ENCODE measurements at regions not wholly inside any gene's neighbourhood (a gene's known extent, or its start where the extent isn't known, plus 50 kb on each side); places are given as distances from the start of the nearest gene placed in this dataset.
A peak's percentile ranks its signal among the peaks of the same experiment; 100 is the strongest.

- no peak for DNase-seq (ENCODE audit: low read depth)
Observed at GRCh38 chr21:24895885-24896734, 711.2 kb downstream of the MRPL39 start.

- DNase-seq (ENCODE audit: low read depth): no peak
Observed at GRCh38 chr21:24894324-24894723, 713.0 kb downstream of the MRPL39 start.

- no peak for DNase-seq (ENCODE audit: low read depth)
Observed at GRCh38 chr21:24890021-24890420, 717.3 kb downstream of the MRPL39 start.

GRCh38 chr21:24881506-24881905 lies 725.8 kb downstream of the MRPL39 start:
- no peak for DNase-seq (ENCODE audit: low read depth)

- DNase-seq (ENCODE audit: low read depth): no peak
Observed at GRCh38 chr21:24870633-24871032, 736.6 kb downstream of the MRPL39 start.

- no peak for DNase-seq (ENCODE audit: low read depth)
Observed at GRCh38 chr21:24869862-24870261, 737.4 kb downstream of the MRPL39 start.

GRCh38 chr21:24868117-24868516 lies 739.2 kb downstream of the MRPL39 start:
- no peak for DNase-seq (ENCODE audit: low read depth)

GRCh38 chr21:24861471-24861870 lies 745.8 kb downstream of the MRPL39 start:
- no peak for DNase-seq (ENCODE audit: low read depth)

GRCh38 chr21:24856326-24856725 lies 751.0 kb downstream of the MRPL39 start:
- DNase-seq (ENCODE audit: low read depth): no peak

- DNase-seq (ENCODE audit: low read depth): no peak
Observed at GRCh38 chr21:24852610-24853195, 754.6 kb downstream of the MRPL39 start.

- DNase-seq (ENCODE audit: low read depth): no peak
Observed at GRCh38 chr21:24850121-24850520, 757.2 kb downstream of the MRPL39 start.

- no peak for DNase-seq (ENCODE audit: low read depth)
Observed at GRCh38 chr21:24844671-24845070, 762.6 kb downstream of the MRPL39 start.

- DNase-seq (ENCODE audit: low read depth): no peak
Observed at GRCh38 chr21:24840287-24840686, 767.0 kb downstream of the MRPL39 start.

GRCh38 chr21:24832961-24833360 lies 774.3 kb downstream of the MRPL39 start:
- peak; percentile 17 for DNase-seq (ENCODE audit: low read depth)

GRCh38 chr21:24829397-24829796 lies 777.9 kb downstream of the MRPL39 start:
- no peak for DNase-seq (ENCODE audit: low read depth)

- DNase-seq (ENCODE audit: low read depth): no peak
Observed at GRCh38 chr21:24826822-24827221, 780.5 kb downstream of the MRPL39 start.

GRCh38 chr21:24825348-24825747 lies 781.9 kb downstream of the MRPL39 start:
- no peak for DNase-seq (ENCODE audit: low read depth)

GRCh38 chr21:24824209-24824608 lies 783.1 kb downstream of the MRPL39 start:
- DNase-seq (ENCODE audit: low read depth): no peak

- DNase-seq (ENCODE audit: low read depth): no peak
Observed at GRCh38 chr21:24823247-24823646, 784.0 kb downstream of the MRPL39 start.

GRCh38 chr21:24785033-24785432 lies 822.2 kb downstream of the MRPL39 start:
- no peak for DNase-seq (ENCODE audit: low read depth)

GRCh38 chr21:24781146-24781545 lies 826.1 kb downstream of the MRPL39 start:
- no peak for DNase-seq (ENCODE audit: low read depth)

- DNase-seq (ENCODE audit: low read depth): no peak
Observed at GRCh38 chr21:24759348-24760075, 847.8 kb downstream of the MRPL39 start.

GRCh38 chr21:24738063-24738462 lies 869.2 kb downstream of the MRPL39 start:
- DNase-seq (ENCODE audit: low read depth): no peak
